KOPT-K1 (cell line): ENCODE measurements at regions not wholly inside any gene's neighbourhood (a gene's known extent, or its start where the extent isn't known, plus 50 kb on each side); places are given as distances from the start of the nearest gene placed in this dataset.
"Not testable (repeated sequence)": the region's sequence is repeated elsewhere in the genome, so short reads cannot be mapped to it uniquely, and the experiment has no call there.

Experiments
- H3K27ac ChIP-seq: fragments of 200-600 bp; sonication (generic); 2 replicates; pipeline ENCODE4 v1.5.1; 2016; ENCODE audit warnings: antibody characterized with exemption, mild to moderate bottlenecking, low read depth, low read length; ENCODE audit not compliant: poor library complexity, severe bottlenecking
- H3K36me3 ChIP-seq: fragments of 200-600 bp; sonication (generic); 2 replicates; pipeline ENCODE4 v1.5.1; 2017; ENCODE audit warnings: antibody characterized with exemption, mild to moderate bottlenecking, low read length, moderate library complexity; ENCODE audit not compliant: insufficient read depth
- H3K9me3 ChIP-seq: fragments of 200-600 bp; sonication (generic); 2 replicates; pipeline ENCODE4 v1.5.1; 2017; ENCODE audit warnings: antibody characterized with exemption, low read length, mild to moderate bottlenecking; ENCODE audit not compliant: insufficient read depth, poor library complexity, severe bottlenecking

GRCh38 chr6:85792254-85792653 lies 149.6 kb upstream of the SYNCRIP start:
- Histone ChIP-seq H3K36me3 (no peaks in the 10 kb centered on the region), H3K27ac (no peak overlapping the region), H3K9me3 (no peaks in the 10 kb centered on the region)

- Histone ChIP-seq H3K27ac (no peak overlapping the region), H3K36me3 (no peaks in the 10 kb centered on the region), H3K9me3 (no peaks in the 10 kb centered on the region)
These were observed 133.2 kb upstream of the SYNCRIP start for GRCh38 chr6:85775883-85776282.

DNA sequence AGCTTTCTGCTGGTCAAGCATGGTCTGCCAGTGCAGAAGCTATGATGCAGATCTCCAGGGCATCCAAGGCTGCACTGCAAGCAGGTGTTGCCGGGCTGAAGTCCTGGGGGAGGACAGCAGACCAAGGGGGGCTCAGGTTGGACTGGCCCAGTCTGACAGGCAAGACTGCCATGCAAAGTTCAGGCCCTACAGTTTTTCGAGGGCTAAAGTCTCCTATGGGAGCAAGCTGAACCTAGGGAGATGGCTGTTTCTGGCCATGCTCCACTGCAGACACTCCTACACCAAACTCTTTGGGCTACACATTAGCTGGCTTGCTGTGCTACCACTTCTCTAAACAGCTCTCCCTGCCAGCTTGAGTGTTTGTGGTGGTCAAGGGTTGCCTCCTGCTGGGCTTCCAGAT lies 130.0 kb upstream of the SYNCRIP start:
- H3K9me3 ChIP-seq, result no peaks in the 10 kb centered on the region
- no peaks in the 10 kb centered on the region for H3K36me3 ChIP-seq
- no peak overlapping the region for H3K27ac ChIP-seq

- Histone ChIP-seq H3K9me3 (no peaks in the 10 kb centered on the region), H3K36me3 (no peaks in the 10 kb centered on the region), H3K27ac (no peak overlapping the region)
These were observed 129.3 kb upstream of the SYNCRIP start for GRCh38 chr6:85771925-85772430.

- H3K36me3 ChIP-seq, result no peaks in the 10 kb centered on the region
- no peaks in the 10 kb centered on the region for H3K9me3 ChIP-seq
- H3K27ac ChIP-seq, result no peak overlapping the region
These were observed 128.8 kb upstream of the SYNCRIP start for GRCh38 chr6:85771455-85771854.

DNA sequence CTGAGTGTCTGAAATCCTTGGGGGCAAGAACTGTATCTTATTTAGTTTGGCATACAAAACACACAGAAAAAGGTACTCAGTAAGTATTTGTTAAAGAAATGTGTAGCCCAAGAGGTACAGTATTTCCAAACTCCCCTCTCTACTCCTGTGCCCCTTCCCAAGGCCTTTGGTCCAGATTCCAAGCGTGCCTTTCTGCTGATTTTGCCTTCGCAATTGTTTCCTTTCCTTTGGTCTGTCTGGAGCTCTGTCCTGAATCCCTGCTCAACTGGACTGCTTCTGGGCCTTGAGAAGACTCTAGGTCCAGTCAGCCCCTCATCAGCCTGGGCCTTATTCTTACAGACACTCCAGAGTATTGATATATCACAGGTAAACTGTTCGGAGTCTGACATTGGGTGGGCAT lies 122.2 kb upstream of the SYNCRIP start:
- H3K9me3 ChIP-seq, result no peaks in the 10 kb centered on the region
- H3K27ac ChIP-seq, result no peak overlapping the region
- H3K36me3 ChIP-seq, result no peaks in the 10 kb centered on the region

GRCh38 chr6:85756982-85757381 lies 114.3 kb upstream of the SYNCRIP start:
- Histone ChIP-seq H3K36me3 (no peaks in the 10 kb centered on the region), H3K27ac (no peak overlapping the region)

GRCh38 chr6:85754894-85755293 lies 112.2 kb upstream of the SYNCRIP start:
- no peaks in the 10 kb centered on the region for H3K9me3 ChIP-seq
- H3K36me3 ChIP-seq, result no peaks in the 10 kb centered on the region
- H3K27ac ChIP-seq, result no peak overlapping the region

More at GRCh38 chr6:85756982-85757381, 114.3 kb upstream of the SYNCRIP start:
- H3K9me3 ChIP-seq, result no peaks in the 10 kb centered on the region

DNA sequence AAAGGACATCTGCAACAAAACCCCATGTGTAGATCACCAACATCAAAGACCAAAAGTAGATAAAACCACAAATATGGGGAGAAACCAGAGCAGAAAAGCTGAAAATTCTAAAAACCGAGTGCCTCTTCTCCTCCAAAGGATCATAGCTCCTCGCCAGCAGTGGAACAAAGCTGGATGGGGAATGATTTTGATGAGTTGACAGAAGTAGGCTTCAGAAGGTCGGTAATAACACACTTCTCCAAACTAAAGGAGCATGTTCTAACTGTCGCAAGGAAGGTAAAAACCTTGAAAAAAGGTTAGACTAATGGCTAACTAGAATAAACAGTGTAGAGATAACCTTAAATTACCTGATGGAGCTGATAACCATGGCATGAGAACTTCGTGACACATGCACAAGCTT lies 109.9 kb upstream of the SYNCRIP start:
- no peak overlapping the region for H3K27ac ChIP-seq
- H3K9me3 ChIP-seq, result no peaks in the 10 kb centered on the region

DNA sequence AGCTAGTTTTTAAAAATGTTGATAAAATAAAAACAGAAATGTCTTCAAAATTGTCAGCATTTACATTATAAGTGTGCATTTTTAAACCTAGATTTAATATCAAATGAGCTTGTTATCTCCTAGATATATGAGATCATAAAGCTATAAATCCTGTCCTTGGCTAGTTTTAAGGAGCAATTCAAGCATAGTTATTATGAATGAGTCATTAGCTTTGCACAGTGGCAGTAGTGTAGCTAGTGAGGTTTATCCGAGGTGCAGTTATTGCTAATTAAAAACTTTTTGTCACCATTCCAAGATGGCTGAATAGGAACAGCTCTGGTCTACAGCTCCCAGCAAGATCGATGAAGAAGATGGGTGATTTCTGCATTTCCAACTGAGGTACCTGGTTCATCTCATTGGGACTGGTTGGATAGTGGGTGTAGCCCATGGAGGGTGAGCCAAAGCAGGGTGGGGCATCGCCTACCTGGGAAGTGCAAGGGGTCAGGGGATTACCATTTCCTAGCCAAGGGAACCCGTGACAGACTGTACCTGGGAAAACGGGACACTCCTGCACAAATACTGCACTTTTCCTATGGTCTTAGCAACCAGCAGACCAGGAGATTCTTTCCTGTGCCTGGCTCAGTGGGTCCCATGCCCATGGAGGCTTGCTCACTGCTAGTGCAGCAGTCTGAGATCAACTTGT lies 108.8 kb upstream of the SYNCRIP start:
- no peaks in the 10 kb centered on the region for H3K9me3 ChIP-seq
- no peak overlapping the region for H3K27ac ChIP-seq
- H3K36me3 ChIP-seq, result no peaks in the 10 kb centered on the region

More for the DNA sequence above, 109.9 kb upstream of the SYNCRIP start:
- no peaks in the 10 kb centered on the region for H3K36me3 ChIP-seq

DNA sequence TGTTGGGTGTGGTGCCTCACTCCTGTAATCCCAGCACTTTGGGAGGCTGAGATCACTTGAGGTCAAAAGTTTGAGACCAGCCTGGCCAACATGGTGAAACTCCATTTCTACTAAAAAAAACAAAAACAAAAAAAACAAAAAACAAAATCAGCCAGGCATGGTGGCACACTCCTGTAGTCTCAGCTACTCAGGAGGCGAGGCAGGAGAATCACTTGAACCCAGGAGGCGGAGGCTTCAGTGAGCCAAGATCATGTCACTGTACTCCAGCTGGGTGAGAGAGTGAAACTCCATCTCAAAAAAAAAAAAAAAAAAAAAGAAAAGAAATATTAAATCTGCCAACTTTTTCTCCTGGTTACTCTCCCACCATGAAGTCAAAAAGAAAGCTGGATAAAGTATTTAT lies 107.5 kb upstream of the SYNCRIP start:
- H3K9me3 ChIP-seq, H3K36me3 ChIP-seq, H3K27ac ChIP-seq: not testable (repeated sequence)

DNA sequence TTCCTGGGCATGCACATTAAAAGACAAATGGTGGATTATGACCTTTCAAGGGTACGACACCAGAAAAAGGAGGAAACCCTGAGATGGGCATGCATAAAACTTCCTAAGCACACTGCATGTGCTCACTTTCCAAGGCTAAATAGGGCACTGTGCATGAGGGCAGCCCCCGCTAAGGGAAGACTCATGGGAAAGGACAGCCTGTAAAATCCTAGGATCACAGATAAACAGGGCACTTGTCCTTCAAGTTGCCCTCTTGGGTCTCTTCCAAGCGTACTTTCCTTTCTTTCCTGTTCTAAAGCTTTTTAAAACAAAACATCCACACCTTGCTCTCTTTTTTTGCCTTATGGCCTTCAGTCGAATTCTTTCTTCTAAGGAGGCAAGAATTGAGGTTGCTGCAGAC lies 106.5 kb upstream of the SYNCRIP start:
- Histone ChIP-seq H3K27ac (no peak overlapping the region), H3K9me3 (no peaks in the 10 kb centered on the region), H3K36me3 (no peaks in the 10 kb centered on the region)

DNA sequence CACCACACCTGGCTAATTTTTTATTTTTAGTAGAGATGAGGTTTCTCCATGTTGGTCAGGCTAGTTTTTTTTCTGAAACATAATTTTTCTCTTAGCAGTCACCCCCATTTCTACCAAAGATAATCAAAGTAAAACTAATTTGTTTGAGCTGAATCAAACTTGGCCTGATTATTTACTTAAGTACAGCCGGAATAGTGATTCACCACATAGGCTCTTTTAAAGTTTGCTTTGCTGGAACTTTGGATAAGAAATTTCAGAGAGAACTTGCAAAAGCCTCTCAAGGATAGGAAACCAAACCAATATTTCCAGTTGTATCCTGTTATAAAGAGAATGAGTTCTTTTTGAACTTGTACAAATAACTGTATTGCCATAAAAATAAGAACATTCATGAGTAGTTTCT lies 105.0 kb upstream of the SYNCRIP start:
- no peak overlapping the region for H3K27ac ChIP-seq
- no peaks in the 10 kb centered on the region for H3K9me3 ChIP-seq
- no peaks in the 10 kb centered on the region for H3K36me3 ChIP-seq

- H3K36me3 ChIP-seq, result no peaks in the 10 kb centered on the region
- H3K9me3 ChIP-seq, result no peaks in the 10 kb centered on the region
- H3K27ac ChIP-seq, result no peak overlapping the region
These were observed 104.4 kb upstream of the SYNCRIP start for GRCh38 chr6:85747093-85747492.

DNA sequence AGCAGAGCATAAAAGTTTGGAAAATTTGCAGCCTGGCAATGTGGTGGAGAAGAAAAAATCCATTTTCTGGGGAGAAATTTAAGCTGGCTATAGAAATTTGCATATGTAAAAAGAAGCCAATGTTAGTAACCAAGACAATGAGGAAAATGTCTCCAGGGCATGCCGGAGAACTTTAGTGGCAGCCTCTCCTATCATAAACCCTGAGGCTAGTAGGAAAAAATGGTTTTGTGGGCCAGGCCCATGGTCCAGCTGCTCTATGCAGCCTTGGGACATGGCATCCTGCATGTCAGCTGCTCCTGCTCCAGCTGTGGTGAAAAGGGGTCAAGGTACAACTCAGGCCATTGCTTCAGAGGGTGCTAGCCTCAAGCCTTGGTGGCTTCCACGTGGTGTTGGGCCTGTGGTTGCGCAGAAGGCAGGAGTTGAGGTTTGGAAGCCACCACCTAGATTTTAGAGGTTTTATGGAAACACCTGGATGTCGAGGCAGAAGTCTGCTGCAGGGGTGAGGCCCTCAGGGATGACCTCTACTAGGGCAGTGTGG lies 101.8 kb upstream of the SYNCRIP start:
- H3K9me3 ChIP-seq, result no peaks in the 10 kb centered on the region
- no peak overlapping the region for H3K27ac ChIP-seq
- H3K36me3 ChIP-seq, result no peaks in the 10 kb centered on the region

GRCh38 chr6:85726206-85726605 lies 83.5 kb upstream of the SYNCRIP start:
- Histone ChIP-seq H3K36me3 (no peaks in the 10 kb centered on the region), H3K27ac (no peak overlapping the region), H3K9me3 (peaks cover 22% of the 10 kb centered on the region)
